RKO (cell line): ENCODE measurements at regions not wholly inside any gene's neighbourhood (a gene's known extent, or its start where the extent isn't known, plus 50 kb on each side); places are given as distances from the start of the nearest gene placed in this dataset.

Source experiments
- DNase-seq: peaks from one replicate; pipeline ENCODE4 v3.0.0-alpha.2; 2016; ENCODE audit warnings: low spot score

DNA sequence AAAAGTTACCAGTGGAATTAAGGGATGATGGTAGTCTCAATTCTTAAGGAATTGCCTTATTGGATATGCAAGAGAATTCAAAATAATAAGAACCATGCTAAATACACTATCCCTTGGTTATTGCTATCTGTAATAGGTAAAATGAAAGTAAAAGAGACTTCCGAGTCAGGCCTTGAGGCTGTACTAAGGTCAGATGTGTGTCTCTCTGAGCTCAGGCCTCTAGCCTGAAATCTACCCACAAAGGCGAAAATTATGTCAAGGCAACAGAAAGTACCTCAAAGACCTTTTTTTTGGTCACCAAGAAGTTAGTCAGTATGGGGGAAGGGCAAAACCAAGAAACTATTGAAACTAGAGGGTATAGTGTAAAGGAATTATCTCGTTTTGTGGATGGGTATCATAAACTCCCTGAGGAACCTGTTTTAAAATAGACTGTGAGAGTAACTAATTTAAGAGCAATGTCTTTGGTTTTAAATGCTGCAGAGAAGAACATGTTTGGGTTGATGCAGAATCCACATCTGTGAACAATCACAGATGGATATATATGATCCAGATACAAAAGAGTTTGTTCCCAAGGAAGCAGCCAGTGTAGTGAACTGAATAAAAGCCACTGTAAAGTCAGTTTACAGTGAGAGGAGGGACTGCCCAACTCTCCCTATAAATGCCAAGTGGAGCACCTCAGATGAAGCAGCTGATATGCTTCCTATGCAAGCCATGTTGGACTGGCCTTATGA, 382.3 kb upstream of the SEMA6D start:
- no peak for DNase-seq

DNA sequence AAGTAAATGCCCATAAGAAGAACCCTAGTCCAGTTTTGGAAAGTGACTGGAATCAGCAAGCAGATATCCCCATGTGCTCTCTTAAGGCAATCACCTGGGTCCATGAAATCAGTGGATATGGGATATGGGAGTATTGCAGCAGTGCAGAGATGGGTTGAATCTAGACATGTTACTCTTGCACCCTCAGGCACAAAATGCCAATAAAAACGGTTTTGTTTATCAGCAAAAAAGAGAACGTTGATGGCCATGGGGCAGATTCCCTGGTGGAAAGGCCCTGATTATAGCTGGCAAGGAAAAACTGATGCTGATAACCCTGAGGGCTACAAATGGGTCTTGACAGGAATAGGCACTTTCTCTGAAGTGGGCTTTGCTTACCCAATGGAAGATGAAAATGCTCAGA, 380.2 kb upstream of the SEMA6D start:
- DNase-seq: no peak

DNA sequence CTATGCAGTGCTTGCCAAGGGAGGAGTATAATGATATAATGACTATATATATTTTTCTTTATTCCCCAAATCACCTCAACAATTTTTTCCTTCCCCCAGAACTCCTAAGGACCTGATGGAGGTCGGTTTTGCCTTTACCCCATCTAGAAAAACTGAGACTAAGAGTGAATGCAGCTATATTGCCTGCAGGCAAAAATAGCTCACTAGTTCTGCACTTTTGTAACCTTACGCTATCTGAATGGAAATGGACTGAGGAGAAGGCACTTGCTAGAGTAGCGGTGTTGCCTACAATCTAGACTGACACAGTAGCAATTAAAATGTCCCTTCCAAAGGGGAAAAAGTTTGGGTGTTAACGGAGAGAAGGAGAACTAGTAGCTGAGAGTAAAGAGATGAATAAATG, 379.5 kb upstream of the SEMA6D start:
- DNase-seq: no peak

DNA sequence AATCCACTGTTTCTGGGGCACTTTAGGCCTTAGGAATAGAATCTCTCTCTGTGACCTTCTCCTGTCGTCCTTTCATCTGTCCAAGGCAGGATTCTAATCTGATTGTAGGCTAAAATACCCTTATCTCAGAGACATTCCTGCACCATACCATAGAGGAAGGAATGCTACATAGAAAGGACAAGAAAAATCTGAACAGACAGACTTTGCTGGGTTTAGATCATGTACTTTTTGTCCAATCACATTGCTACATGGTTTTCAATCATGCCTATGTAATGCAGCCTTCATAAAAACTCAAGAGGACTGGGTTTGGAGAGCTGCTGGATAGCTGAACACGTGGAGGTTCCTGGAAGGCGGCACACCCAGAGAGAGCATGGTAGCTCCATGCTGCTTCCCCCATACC, 378.5 kb upstream of the SEMA6D start:
- no peak for DNase-seq

DNA sequence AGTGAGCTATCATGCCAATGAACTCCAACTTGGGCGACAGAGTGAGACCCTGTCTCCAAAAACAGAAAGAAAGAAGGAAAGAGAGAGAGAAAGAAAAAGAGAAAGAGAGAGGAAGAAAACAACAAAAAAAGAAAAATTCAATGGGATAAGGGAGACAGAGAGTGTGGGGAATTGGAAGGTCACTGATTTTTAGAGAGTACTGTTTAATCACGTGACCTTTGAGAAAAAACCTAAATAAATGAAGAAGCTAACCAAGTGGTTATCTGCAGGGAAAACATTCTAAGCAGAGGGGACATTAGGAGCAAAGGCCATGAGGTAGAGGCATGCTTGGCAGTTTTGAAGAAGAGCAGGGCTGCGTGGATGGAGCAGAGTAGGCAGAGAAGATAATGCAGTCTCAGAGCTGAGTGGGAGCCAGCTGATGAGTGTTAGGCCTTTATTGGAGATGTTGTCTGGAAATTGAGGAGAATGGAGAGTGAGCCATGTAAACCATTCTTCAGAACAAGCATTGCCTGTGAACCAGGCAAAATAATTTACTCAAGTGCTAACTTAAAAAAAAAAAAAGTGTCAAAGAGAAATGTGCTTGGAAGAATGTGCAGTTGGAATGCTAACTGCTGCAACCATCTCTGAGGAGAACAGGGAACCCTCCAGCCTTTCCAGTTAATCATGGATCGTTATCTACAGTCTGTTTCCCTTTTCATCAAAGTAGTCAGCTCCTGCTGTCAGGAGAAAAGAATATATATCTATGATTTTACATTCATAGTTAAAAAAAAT, 377.3 kb upstream of the SEMA6D start:
- no peak for DNase-seq

DNA sequence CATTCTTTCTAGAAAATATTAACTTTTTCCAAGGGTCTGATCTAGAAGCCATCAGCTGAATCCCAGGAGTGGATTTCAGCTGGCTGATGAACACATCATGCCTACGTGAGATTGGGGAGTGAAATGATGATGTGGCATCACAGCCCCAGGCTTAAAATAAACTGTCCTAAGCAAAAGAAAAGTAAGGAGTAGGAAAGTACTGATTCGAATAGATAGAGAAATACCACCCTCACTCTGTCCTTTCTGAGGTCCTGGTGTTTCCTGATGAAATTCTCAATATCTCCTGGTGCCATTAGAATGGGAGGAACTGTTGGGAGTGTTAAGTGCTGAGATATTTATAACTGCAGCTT, 376.8 kb upstream of the SEMA6D start:
- no peak for DNase-seq

DNA sequence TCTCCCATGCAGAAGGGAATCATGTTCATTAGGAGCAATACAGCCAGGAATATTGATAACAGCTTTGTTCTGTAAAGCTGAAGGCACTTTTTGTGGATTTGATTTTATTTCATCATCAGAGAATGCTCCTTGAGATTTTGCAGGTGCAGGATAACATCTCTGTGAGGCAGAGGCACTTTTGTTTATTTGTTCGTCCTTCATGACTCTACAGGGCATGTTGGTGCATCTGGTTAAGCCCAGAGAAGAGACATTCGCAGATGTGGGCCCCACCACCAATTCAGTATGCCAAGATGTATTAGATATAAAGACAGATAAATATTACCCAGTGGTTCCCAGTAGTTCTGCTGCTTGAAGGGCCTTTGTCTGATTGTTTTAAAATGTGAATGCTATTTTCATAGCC, 368.1 kb upstream of the SEMA6D start:
- DNase-seq: no peak

DNA sequence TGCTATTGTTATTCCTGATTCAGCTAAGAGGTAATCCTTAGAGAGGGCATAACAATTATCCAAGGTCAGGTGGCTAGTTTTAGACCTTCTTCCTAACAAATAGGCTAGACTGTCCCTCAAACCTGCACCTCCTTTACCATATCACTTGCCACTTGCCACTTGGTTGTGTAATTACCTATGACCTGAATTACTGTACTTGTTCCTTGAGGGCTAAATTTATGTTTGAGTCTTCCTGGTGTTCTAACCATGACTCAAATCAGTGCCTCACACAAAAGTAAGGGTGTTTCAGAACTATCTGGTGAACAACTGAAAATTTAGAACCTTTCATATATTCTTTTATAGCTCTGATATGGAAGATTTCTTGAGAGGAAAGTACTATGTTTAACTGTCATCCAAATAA, 365.8 kb upstream of the SEMA6D start:
- DNase-seq: no peak

DNA sequence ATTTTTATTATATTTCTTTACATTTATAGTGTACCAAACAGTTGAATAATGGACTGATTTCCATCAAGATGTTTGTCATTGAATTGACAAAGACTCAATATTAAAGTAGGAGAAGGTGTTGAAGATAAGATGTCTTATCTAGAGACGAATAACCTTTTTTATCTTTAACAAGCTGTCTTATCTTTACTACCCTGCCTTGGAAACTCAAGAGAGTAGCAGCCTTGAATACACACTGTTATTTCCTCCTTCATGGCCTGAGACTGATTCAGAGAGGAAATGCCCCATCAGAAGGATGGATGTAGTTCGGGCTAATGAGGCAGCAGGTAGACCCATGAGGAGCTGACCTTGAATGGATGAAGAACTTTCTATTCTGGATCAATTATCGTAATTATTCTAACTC, 365.1 kb upstream of the SEMA6D start:
- DNase-seq: no peak

DNA sequence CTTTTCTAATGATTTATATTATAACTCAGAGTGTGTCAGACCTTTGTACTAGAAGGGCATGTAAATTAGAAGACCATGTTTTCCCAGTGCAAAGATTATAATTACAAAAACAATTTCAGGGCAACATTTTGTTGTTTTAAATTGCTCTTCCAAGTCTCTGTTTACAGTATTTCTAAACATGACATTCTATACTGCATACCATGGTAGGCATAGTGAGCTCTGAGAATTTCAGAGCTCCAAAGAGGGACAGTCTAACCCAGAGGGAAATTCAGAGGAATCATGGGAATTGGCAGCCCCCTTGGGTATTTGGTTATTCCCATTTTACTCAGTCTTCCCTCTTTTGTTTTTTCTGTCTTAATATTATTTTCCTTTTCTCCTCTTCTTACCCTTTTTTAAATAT, 361.5 kb upstream of the SEMA6D start:
- DNase-seq: no peak

DNA sequence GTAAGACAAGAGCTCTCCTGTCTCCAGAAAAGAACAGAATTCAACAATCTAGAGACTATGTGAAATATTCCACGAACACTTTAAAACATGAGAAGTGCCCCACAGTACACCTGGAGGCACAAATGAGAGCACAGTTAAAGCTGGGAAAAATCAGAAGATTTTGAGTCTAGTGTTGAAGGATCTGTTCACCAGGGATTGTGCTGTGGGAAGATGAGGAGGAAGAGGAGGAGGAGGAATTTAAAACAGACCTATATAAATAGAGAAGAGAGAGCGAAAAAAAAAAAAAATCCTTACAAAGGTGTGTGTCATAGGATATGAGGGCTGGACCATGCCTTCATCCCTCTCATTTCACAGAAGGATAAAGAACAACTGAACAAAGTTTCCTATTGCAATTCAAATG, 361.0 kb upstream of the SEMA6D start:
- no peak for DNase-seq

DNA sequence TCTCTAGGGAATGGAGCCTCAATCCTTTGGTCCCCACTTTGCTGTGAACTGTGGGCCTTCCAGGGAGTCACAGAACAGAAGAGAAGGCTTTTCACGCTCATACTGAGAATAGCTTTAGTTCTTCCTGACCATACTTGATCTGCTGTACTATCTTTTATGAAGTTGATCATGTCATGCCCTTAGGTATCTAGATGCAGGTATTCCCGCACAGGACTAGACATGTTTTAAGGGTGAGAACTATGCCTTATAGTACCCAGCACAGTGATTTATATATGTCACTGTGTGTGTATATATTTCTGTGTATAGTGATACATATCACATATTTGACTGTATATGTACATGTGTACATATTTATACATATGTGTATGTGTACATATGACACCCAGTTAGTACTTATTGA, 358.4 kb upstream of the SEMA6D start:
- DNase-seq: no peak

DNA sequence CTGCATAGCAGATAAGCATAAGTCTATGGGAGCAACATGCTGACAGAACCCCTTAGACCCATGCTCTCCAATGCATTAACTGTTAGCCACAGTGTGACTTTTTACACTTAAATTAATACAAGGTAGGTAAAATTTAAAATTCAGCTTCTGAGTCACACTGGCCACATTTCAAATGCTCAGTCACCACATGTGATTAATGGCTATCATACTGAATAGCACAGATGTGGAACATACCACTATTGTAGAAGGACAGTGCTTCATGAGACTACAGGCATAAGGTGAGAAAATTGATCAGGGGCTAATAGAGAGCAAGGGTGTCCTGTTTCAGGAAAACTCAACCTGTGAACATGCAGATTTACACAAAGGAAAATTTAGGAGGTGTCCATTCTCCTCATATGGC, 357.0 kb upstream of the SEMA6D start:
- no peak for DNase-seq

DNA sequence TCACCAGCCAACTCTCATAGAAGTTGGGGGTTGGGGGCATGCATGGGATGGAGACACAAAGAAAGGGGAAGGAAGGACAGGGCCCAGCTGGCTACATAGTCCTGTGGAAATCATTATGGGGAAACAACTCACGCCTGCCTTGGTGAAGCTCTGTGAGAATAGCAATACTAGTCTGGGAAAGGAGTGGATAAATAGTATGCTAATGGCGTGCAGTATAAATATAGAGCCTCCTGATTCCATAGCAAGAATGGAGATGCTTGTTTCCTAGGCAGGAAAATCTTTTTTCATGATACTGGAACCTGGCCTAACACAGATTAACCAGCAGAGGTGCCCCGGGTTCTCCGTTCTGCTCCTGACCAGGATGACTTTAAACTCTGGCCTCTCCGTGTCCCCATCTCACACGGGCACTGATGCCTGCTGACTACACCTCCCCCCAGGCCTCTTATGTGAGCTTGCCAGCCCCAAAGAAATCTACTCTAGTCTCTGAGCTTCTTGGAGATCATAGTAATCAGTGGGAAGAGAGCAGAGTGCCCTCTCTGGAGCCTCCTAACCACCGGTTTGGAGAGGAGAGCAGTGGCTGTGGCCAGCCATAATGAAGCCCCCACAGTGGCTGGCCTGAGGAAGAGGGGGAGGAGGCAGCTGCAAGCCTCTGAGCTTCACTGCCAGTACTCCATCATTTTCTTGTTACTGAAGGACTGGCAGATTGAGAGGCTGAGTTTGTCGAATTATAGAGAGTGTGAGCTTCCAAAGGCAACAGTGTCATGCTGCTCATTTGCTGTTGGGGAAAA, 355.0 kb upstream of the SEMA6D start:
- no peak for DNase-seq

DNA sequence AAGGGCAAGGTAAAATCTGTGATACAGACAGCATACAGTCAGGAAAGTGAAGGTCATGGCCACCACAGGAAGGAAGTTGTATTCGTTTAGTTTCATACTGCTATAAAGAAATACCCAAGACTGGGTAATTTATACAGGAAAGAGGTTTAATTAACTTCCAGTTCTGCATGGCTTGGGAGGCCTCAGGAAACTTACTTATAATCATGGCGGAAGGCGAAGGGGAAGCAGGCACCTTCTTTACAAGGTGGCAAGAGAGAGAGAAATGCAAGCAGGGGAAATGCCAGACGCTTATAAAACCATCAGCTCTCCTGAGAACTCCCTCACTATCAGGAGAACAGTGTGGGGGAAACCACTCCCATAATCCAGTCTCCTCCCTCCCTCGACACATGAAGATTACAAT, 353.7 kb upstream of the SEMA6D start:
- DNase-seq: no peak

DNA sequence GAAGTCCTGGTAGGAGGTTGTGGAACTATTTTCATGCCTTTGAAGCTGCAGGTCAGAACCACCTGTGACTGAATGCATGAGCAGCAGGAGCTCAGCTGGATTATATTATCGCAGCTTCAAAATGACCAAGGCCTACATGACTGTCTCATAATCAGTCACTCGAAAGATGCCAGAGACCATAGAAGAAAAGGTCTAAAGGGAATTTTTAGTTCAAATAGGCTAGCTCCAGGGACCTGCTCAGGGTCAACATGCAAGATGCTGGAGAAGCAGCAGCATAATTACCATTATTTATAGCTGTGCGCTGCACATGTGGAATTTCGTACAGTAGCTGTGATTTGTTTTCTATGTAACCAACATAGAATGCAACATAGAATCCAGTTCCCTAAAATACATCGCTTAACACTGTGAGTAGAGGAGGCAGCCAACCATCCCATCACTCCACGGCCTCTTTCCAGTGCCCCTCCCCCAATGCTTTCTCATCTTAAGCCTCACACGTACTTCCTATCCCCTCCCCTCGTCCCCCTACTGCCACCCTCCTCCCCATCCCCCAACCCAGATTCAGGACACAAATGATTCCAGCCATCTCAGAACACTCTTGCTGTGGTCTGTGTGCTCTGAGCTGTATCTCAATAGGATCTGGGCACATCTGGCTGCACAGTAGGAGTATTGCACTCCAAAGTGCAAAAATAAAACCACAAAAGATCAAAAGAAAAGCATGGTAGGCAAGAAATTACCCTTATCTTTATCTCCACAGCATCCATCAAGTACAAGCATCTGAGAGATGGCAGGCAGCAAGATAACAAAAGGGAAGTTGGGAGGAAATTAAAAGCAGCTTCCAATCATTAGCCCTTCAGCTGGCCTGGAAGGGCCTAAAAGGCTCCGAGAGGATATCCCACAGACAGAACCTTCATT, 352.8 kb upstream of the SEMA6D start:
- no peak for DNase-seq

DNA sequence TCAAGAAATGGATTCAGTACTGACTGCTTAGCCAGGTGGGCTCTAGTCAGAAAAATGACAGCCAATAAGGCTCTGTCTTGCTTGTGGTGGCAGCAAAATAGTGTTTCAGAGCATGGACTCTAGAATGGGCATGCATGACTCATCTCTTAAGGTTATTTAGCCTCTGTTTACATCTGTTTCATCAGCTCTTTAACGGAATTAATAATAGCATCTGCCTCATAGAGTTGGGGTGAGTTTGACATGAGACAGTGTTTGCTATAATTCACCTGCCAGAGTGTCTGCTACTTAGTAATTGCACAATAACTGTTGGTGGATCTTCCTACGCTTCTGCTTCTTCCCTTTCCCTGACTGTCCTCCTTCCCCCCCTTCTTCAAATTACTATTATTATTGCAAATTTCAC, 350.4 kb upstream of the SEMA6D start:
- DNase-seq: no peak

DNA sequence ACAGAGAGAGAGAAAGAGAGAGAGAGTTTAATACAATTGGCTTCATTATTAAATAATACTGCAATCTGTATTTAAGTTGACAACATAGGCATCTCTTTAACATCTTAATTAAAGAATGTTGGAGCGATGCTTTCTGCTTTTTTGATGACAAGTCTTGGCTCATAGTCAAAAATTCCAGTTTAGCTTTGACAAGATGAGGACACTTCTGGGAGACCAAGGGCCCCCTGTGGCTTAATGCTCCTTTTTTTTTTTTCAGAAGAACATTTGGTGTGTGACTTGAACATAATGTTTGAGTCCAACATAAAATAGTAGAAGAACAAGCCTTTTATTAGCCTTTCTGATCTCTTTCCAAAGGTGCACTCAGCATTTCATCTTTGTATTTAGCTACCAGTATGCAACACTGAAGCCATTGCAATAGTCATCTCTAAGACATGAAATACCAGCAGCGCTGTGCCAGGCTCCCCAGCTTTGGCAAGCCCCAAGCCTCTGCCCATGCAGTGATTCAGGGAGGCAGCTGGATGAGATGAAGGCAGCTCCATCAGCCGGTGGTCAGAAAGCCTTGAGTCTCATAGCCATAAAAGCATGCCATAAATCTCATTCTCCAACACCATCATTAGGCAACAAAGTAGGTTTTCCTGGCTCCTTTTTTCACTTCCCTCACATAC, 349.4 kb upstream of the SEMA6D start:
- no peak for DNase-seq

DNA sequence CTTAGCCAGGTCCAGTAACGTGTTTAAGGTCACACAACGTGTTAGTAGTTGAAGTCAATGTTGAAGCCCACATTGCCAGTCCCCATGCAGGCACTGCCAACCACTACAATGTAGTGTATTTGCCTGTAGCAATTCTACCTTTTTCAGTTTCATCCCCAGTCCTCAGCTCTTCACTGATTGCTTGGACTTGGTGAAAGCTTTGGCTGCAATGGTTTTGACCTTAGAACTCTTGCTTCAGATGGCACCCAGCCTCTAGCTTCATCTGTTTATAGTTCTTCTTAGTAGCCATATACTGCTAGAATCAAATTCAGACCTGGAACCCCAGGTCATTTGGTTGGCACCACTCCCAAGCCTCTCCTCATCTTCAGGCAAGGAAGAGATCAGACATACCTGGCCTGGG, 345.4 kb upstream of the SEMA6D start:
- DNase-seq: no peak

DNA sequence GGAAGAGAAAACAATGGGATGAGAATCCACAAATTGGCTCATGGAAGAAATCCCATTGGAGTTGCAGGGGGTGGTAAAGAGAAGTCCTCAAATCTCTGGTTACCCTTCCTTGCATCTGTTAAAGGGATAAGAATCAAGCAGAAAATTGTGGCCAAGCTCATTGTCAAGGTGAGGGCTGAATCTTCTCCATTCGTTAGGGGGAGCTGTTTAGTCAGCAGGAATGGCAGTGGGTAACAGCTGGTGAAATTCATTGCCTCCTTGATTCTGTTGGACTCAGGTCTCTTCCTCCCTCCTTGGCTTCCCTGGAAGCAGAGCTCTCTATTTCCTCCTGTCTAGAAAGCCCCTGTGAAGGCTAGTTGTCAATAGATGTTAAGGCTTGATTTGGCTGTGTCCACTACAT, 343.1 kb upstream of the SEMA6D start:
- DNase-seq: no peak

DNA sequence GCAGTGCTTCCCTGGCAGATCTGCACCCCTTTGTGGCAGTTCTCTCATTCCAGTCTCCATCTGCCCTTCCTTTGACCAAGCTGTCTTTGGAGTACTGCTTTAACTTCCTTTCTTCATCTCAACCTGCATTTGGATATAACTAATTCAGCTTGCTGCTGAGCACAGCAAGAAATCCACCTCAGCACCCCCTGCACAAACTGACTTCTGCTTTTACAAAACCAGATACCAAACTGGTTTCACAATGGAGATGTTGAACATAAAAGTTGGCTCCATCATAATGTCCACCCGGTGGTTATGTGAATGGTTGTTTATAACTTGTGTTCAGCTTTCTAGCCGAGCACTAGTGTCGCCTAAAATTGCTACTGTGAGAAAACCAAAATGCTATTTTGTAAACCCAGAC, 341.1 kb upstream of the SEMA6D start:
- DNase-seq: no peak

DNA sequence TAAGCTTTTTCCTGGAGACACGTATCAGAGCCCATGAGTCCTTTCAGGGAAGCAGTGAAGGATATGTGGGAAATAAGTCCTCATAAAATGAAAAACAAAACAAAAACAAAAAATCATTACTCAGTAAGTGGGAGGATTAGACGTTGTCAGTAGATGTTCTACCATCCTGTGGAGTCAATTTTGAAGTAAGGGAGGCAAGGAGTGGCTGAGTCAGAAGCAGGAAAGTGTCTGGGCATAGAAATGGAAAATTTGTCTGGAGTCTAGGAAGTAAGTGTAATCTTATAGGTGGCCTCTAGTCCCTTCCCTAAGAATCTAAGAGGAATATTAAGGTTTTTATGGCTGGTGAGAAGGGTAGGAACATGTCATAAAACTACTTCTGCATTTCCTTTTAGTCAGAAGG, 339.8 kb upstream of the SEMA6D start:
- DNase-seq: no peak
